SK-N-SH treated with all-trans-retinoic acid at 6 μM for 48 hours (cell line): ENCODE measurements at regions not wholly inside any gene's neighbourhood (a gene's known extent, or its start where the extent isn't known, plus 50 kb on each side); places are given as distances from the start of the nearest gene placed in this dataset.

Experiments
- ATAC-seq: fragments of 200-7000 bp; cut with Tn5 transposase; 3 replicates; pipeline ENCODE4 v1.9.1; 2020; ENCODE audit warnings: mild to moderate bottlenecking, moderate library complexity
- ARNTL ChIP-seq: fragments of 450-650 bp; formaldehyde crosslinking; IDR thresholded peaks from 2 replicates; pipeline ENCODE4 v1.5.0; 2020; ENCODE audit warnings: low read depth, mild to moderate bottlenecking, moderate library complexity, borderline replicate concordance
- BACH2 ChIP-seq: fragments of 250-450 bp; sonication (Bioruptor Pico); IDR thresholded peaks from 2 replicates; pipeline ENCODE4 v1.9.0; 2021; ENCODE audit warnings: mild to moderate bottlenecking, borderline replicate concordance
- CSDC2 ChIP-seq: fragments of 250-450 bp; sonication (Bioruptor Pico); IDR thresholded peaks from 2 replicates; pipeline ENCODE4 v1.5.0; 2020; ENCODE audit warnings: mild to moderate bottlenecking, moderate library complexity
- CSRNP3 ChIP-seq: fragments of 250-450 bp; sonication (Bioruptor Pico); IDR thresholded peaks from 2 replicates; pipeline ENCODE4 v1.5.1; 2021; ENCODE audit warnings: mild to moderate bottlenecking, moderate library complexity
- ESRRG ChIP-seq: fragments of 250-450 bp; sonication (Bioruptor Pico); IDR thresholded peaks from 2 replicates; pipeline ENCODE4 v1.6.1; 2021; ENCODE audit warnings: mild to moderate bottlenecking
- GLIS3 ChIP-seq: fragments of 250-450 bp; sonication (Bioruptor Pico); IDR thresholded peaks from 2 replicates; pipeline ENCODE4 v1.5.0; 2020; ENCODE audit warnings: mild to moderate bottlenecking, moderate library complexity
- PPARA ChIP-seq: fragments of 250-450 bp; sonication (Bioruptor Pico); IDR thresholded peaks from 2 replicates; pipeline ENCODE4 v1.5.0; 2020; ENCODE audit warnings: mild to moderate bottlenecking, borderline replicate concordance
- RARB ChIP-seq: fragments of 250-450 bp; sonication (Bioruptor Pico); IDR thresholded peaks from 2 replicates; pipeline ENCODE4 v1.8.0; 2021; ENCODE audit warnings: mild to moderate bottlenecking, moderate library complexity
- SNAI2 ChIP-seq: fragments of 250-450 bp; sonication (Bioruptor Pico); IDR thresholded peaks from 2 replicates; pipeline ENCODE4 v1.5.0; 2020; ENCODE audit warnings: mild to moderate bottlenecking, moderate library complexity
- TCF4 ChIP-seq: fragments of 250-450 bp; sonication (Bioruptor Pico); IDR thresholded peaks from 2 replicates; pipeline ENCODE4 v1.8.0; 2021; ENCODE audit warnings: mild to moderate bottlenecking, moderate library complexity, borderline replicate concordance
- TOX ChIP-seq: fragments of 250-450 bp; sonication (Bioruptor Pico); IDR thresholded peaks from 2 replicates; pipeline ENCODE4 v1.8.0; 2021; ENCODE audit warnings: mild to moderate bottlenecking, moderate library complexity, borderline replicate concordance
- TSHZ2 ChIP-seq: fragments of 250-450 bp; sonication (Bioruptor Pico); IDR thresholded peaks from 2 replicates; pipeline ENCODE4 v1.5.0; 2020; ENCODE audit warnings: mild to moderate bottlenecking, moderate library complexity
- ZC3H10 ChIP-seq: fragments of 250-450 bp; sonication (Bioruptor Pico); IDR thresholded peaks from 2 replicates; pipeline ENCODE4 v1.5.1; 2021; ENCODE audit warnings: mild to moderate bottlenecking, moderate library complexity
- ZFP3 ChIP-seq: fragments of 250-450 bp; sonication (Bioruptor Pico); IDR thresholded peaks from 2 replicates; pipeline ENCODE4 v1.5.0; 2020; ENCODE audit warnings: mild to moderate bottlenecking, moderate library complexity
- ZFP30 ChIP-seq: fragments of 450-650 bp; formaldehyde crosslinking; IDR thresholded peaks from 2 replicates; pipeline ENCODE4 v1.5.0; 2022; ENCODE audit warnings: mild to moderate bottlenecking, moderate library complexity
- ZNF565 ChIP-seq: fragments of 450-650 bp; formaldehyde crosslinking; conservative IDR thresholded peaks from 2 replicates; pipeline ENCODE4 v1.5.0; 2020; ENCODE audit warnings: low read depth, mild to moderate bottlenecking, moderate library complexity
- ZNF70 ChIP-seq: fragments of 450-650 bp; formaldehyde crosslinking; IDR thresholded peaks from 2 replicates; pipeline ENCODE4 v1.5.0; 2020; ENCODE audit warnings: mild to moderate bottlenecking, moderate library complexity
- ZNF8 ChIP-seq: fragments of 450-650 bp; formaldehyde crosslinking; IDR thresholded peaks from 2 replicates; pipeline ENCODE4 v1.5.0; 2020; ENCODE audit warnings: mild to moderate bottlenecking, moderate library complexity
- TF ChIP-seq, protein P1 (sequence below): fragments of 250-450 bp; sonication (Bioruptor Pico); IDR thresholded peaks from 2 replicates; pipeline ENCODE4 v1.8.0; 2021; ENCODE audit warnings: low read depth, mild to moderate bottlenecking, moderate library complexity, borderline replicate concordance
- TF ChIP-seq, protein P2 (sequence below): fragments of 250-450 bp; sonication (Bioruptor Pico); IDR thresholded peaks from 2 replicates; pipeline ENCODE4 v1.8.0; 2020; ENCODE audit warnings: mild to moderate bottlenecking, moderate library complexity, borderline replicate concordance
- TF ChIP-seq, protein P3 (sequence below): fragments of 250-450 bp; sonication (Bioruptor Pico); IDR thresholded peaks from 2 replicates; pipeline ENCODE4 v1.5.1; 2020; ENCODE audit warnings: low read depth, mild to moderate bottlenecking, moderate library complexity

- TF ChIP-seq ZNF8 (CRISPR knock-in tag) (no peak), BACH2 (CRISPR knock-in tag) (no peak), ZC3H10 (CRISPR knock-in tag) (no peak), PPARA (CRISPR knock-in tag) (no peak), TCF4 (CRISPR knock-in tag) (no peak), ZFP30 (no peak)
- TF ChIP-seq, protein P1, sequence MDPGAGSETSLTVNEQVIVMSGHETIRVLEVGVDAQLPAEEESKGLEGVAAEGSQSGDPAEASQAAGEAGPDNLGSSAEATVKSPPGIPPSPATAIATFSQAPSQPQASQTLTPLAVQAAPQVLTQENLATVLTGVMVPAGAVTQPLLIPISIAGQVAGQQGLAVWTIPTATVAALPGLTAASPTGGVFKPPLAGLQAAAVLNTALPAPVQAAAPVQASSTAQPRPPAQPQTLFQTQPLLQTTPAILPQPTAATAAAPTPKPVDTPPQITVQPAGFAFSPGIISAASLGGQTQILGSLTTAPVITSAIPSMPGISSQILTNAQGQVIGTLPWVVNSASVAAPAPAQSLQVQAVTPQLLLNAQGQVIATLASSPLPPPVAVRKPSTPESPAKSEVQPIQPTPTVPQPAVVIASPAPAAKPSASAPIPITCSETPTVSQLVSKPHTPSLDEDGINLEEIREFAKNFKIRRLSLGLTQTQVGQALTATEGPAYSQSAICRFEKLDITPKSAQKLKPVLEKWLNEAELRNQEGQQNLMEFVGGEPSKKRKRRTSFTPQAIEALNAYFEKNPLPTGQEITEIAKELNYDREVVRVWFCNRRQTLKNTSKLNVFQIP (CRISPR knock-in tag) = no peak
- no peak for ATAC-seq
Measured at GRCh38 chr4:11488657-11489452, 60.2 kb upstream of the HS3ST1 start.

GRCh38 chr4:11487868-11488544 lies 59.3 kb upstream of the HS3ST1 start:
- TF ChIP-seq ZFP3 = no peak
- no peak for TF ChIP-seq RARB (CRISPR knock-in tag)
- no peak for TF ChIP-seq BACH2 (CRISPR knock-in tag)
- no peak for TF ChIP-seq PPARA (CRISPR knock-in tag)
- no peak for TF ChIP-seq ZFP30
- TF ChIP-seq, protein P2, sequence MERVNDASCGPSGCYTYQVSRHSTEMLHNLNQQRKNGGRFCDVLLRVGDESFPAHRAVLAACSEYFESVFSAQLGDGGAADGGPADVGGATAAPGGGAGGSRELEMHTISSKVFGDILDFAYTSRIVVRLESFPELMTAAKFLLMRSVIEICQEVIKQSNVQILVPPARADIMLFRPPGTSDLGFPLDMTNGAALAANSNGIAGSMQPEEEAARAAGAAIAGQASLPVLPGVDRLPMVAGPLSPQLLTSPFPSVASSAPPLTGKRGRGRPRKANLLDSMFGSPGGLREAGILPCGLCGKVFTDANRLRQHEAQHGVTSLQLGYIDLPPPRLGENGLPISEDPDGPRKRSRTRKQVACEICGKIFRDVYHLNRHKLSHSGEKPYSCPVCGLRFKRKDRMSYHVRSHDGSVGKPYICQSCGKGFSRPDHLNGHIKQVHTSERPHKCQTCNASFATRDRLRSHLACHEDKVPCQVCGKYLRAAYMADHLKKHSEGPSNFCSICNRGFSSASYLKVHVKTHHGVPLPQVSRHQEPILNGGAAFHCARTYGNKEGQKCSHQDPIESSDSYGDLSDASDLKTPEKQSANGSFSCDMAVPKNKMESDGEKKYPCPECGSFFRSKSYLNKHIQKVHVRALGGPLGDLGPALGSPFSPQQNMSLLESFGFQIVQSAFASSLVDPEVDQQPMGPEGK (CRISPR knock-in tag) = no peak
- TF ChIP-seq GLIS3 = no peak
- TF ChIP-seq CSDC2 (CRISPR knock-in tag) = no peak
- no peak for TF ChIP-seq TCF4 (CRISPR knock-in tag)
- TF ChIP-seq, protein P1 (CRISPR knock-in tag) = no peak
- no peak for TF ChIP-seq TOX
- TF ChIP-seq ZNF565 = no peak
- no peak for TF ChIP-seq ZNF70 (CRISPR knock-in tag)
- no peak for TF ChIP-seq ESRRG (CRISPR knock-in tag)
- TF ChIP-seq TSHZ2 (CRISPR knock-in tag) = no peak
- no peak for TF ChIP-seq ZC3H10 (CRISPR knock-in tag)
- no peak for TF ChIP-seq CSRNP3 (CRISPR knock-in tag)
- TF ChIP-seq, protein P3, sequence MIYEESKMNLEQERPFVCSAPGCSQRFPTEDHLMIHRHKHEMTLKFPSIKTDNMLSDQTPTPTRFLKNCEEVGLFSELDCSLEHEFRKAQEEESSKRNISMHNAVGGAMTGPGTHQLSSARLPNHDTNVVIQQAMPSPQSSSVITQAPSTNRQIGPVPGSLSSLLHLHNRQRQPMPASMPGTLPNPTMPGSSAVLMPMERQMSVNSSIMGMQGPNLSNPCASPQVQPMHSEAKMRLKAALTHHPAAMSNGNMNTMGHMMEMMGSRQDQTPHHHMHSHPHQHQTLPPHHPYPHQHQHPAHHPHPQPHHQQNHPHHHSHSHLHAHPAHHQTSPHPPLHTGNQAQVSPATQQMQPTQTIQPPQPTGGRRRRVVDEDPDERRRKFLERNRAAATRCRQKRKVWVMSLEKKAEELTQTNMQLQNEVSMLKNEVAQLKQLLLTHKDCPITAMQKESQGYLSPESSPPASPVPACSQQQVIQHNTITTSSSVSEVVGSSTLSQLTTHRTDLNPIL (CRISPR knock-in tag) = no peak
- no peak for TF ChIP-seq SNAI2 (CRISPR knock-in tag)
- no peak for TF ChIP-seq ARNTL (CRISPR knock-in tag)
- no peak for ATAC-seq
